ENCODE measurements at regions not wholly inside any gene's neighbourhood (a gene's known extent, or its start where the extent isn't known, plus 50 kb on each side); places are given as distances from the start of the nearest gene placed in this dataset.

DNA sequence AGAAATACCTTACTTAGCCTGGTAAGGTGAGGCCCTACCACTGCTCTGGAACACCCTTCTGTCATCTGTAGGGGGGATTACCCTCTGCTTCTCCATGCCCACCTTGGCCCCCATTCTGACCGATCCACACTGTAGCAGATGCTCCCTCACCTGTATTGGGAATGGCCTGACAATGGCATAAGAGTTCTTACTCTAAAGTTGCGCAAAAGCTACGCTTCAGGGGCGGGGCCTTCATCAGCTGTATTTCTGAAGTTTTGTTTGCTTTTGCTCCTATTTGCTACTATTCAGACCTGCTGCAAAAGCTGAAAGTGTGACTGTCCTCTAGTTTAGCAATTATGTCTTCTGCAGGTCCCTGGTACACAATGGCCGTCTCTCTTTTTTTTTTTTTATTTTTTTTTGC lies 252.6 kb downstream of the TLE3 start:
- no peak for TF ChIP-seq POLR2A (IDR thresholded peaks at IDR 0.05; ENCODE audit: low read length)
- TF ChIP-seq GATA1 (IDR thresholded peaks at IDR 0.05; ENCODE audit: low read depth, low read length): no peak
